ENCODE measurements at regions not wholly inside any gene's neighbourhood (a gene's known extent, or its start where the extent isn't known, plus 50 kb on each side); places are given as distances from the start of the nearest gene placed in this dataset.

DNA sequence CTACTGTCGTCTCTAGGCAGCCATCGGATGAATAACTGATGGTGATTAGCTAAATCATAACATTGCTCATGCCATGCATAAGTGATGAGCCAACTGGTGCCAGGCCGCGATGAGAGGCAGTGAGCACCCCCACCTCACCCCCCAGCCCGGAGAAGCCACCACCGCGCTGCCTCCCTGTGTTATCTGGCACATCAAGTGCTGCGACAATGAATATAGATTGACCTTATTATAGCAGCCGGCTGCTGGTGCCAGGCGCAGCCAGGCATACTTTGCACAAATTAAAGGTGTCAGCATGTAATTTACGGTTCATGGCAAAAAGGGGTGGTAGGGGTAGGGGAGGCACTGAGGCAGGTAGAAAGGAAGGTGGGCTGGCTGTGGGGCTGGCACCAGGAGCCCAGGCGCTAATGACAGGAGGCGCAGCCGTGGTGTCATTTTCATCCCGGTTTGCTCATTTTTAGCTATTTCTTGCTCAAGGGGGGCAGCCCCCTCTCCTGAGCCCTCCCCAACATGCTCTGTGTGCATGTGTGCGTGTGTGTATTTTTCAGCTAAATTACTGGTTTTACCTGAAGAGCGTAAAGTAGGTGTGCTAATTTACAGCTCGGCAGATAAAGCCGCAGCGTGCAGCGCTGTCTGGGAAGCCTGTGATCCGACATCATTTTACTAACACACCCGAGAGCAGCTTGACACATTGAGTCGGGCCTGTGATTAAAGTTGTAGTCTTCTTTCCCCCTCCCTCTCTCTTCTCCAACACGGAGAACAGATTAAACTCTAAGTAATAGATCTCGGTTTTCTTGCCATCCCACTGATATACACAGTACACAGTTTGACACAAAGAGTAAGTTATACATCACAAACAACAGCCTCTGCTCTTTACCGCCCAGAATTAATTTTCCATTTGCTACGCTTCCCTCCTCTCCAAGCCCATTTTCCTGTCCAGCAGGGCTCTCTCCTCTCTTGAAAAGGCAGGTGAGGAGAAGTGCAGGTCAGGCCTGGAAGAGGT is 212.3 kb downstream of the RPLP1 start:
- no peaks in the 10 kb centered on the region for H3K27me3 ChIP-seq (ENCODE audit: insufficient read depth, low read length, poor library complexity)
- H3K27ac ChIP-seq (ENCODE audit: low read length), result no peak overlapping the region
- TF ChIP-seq EZH2 (IDR thresholded peaks at IDR 0.05; ENCODE audit: borderline replicate concordance, low read depth, low read length, severe bottlenecking), result no peak
- TF ChIP-seq, protein P1, sequence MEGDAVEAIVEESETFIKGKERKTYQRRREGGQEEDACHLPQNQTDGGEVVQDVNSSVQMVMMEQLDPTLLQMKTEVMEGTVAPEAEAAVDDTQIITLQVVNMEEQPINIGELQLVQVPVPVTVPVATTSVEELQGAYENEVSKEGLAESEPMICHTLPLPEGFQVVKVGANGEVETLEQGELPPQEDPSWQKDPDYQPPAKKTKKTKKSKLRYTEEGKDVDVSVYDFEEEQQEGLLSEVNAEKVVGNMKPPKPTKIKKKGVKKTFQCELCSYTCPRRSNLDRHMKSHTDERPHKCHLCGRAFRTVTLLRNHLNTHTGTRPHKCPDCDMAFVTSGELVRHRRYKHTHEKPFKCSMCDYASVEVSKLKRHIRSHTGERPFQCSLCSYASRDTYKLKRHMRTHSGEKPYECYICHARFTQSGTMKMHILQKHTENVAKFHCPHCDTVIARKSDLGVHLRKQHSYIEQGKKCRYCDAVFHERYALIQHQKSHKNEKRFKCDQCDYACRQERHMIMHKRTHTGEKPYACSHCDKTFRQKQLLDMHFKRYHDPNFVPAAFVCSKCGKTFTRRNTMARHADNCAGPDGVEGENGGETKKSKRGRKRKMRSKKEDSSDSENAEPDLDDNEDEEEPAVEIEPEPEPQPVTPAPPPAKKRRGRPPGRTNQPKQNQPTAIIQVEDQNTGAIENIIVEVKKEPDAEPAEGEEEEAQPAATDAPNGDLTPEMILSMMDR (IDR thresholded peaks at IDR 0.05; ENCODE audit: borderline replicate concordance, extremely low read depth, low read length, poor library complexity, severe bottlenecking), result no peak
- no peaks in the 10 kb centered on the region for H3K4me1 ChIP-seq (ENCODE audit: insufficient read depth, low read length)
- no peak overlapping the region for H2AFZ ChIP-seq (ENCODE audit: low read depth, low read length)
- H3K4me3 ChIP-seq (ENCODE audit: low read depth in 1 of 2, low read length in 2 of 2), result no peak overlapping the region
- no peak overlapping the region for H3K9ac ChIP-seq (ENCODE audit: low read depth, low read length)
- ATAC-seq (ENCODE audit: insufficient read depth, low read depth), result no peak
- no peaks in the 10 kb centered on the region for H3K79me2 ChIP-seq (ENCODE audit: insufficient read depth, low read length)
- peaks cover 6% of the 10 kb centered on the region for H4K20me1 ChIP-seq (ENCODE audit: insufficient read depth, low read length)
- no peaks in the 10 kb centered on the region for H3K36me3 ChIP-seq (ENCODE audit: insufficient read depth, low read length)
- no peaks in the 10 kb centered on the region for H3K9me3 ChIP-seq (ENCODE audit: insufficient read depth, low read length, severe bottlenecking)
- no peak for DNase-seq
- H3K4me2 ChIP-seq (ENCODE audit: insufficient read depth, low read length), result no peak overlapping the region

DNA sequence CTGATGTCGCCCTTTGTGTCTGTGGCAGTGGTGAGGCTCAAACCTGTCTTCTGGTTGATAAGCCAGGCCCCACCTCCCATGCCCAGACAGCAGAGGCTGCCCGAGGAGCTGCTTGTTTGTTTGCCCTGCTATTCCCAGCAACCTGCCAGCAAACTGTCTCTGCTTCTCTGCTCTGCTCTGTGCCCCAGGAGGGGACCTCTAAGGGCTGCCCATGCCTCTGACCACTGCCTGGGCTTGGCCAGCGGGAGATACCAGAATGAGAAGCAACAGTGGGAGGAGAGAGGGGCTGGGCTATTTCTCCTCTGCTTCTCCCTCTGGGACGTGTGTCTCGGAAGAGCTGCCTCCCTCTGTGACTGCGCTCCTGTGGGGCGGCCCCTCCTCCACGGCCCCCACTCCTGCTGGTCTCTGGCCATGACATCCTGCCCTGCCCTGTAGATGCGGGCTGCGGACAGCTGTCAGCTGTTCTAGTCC is 213.1 kb downstream of the RPLP1 start:
- Histone ChIP-seq H3K4me2 (ENCODE audit: insufficient read depth, low read length) (no peak overlapping the region), H3K36me3 (ENCODE audit: insufficient read depth, low read length) (no peaks in the 10 kb centered on the region), H3K79me2 (ENCODE audit: insufficient read depth, low read length) (no peaks in the 10 kb centered on the region), H3K4me3 (ENCODE audit: low read depth in 1 of 2, low read length in 2 of 2) (no peak overlapping the region), H3K4me1 (ENCODE audit: insufficient read depth, low read length) (no peaks in the 10 kb centered on the region), H3K27me3 (ENCODE audit: insufficient read depth, low read length, poor library complexity) (no peaks in the 10 kb centered on the region), H3K27ac (ENCODE audit: low read length) (no peak overlapping the region), H3K9me3 (ENCODE audit: insufficient read depth, low read length, severe bottlenecking) (no peaks in the 10 kb centered on the region), H4K20me1 (ENCODE audit: insufficient read depth, low read length) (peaks cover 6% of the 10 kb centered on the region), H2AFZ (ENCODE audit: low read depth, low read length) (no peak overlapping the region), H3K9ac (ENCODE audit: low read depth, low read length) (no peak overlapping the region)
- no peak for ATAC-seq (ENCODE audit: insufficient read depth, low read depth)
- TF ChIP-seq EZH2 (IDR thresholded peaks at IDR 0.05; ENCODE audit: borderline replicate concordance, low read depth, low read length, severe bottlenecking), result no peak
- TF ChIP-seq, protein P1 (IDR thresholded peaks at IDR 0.05; ENCODE audit: borderline replicate concordance, extremely low read depth, low read length, poor library complexity, severe bottlenecking), result no peak
- DNase-seq, result no peak

GRCh38 chr15:69666441-69666882 is 213.8 kb downstream of the RPLP1 start:
- Histone ChIP-seq H3K9me3 (ENCODE audit: insufficient read depth, low read length, severe bottlenecking) (no peaks in the 10 kb centered on the region), H3K36me3 (ENCODE audit: insufficient read depth, low read length) (no peaks in the 10 kb centered on the region), H3K27ac (ENCODE audit: low read length) (no peak overlapping the region), H3K79me2 (ENCODE audit: insufficient read depth, low read length) (no peaks in the 10 kb centered on the region), H2AFZ (ENCODE audit: low read depth, low read length) (no peak overlapping the region), H3K9ac (ENCODE audit: low read depth, low read length) (no peak overlapping the region), H4K20me1 (ENCODE audit: insufficient read depth, low read length) (peaks cover 6% of the 10 kb centered on the region), H3K27me3 (ENCODE audit: insufficient read depth, low read length, poor library complexity) (no peaks in the 10 kb centered on the region), H3K4me1 (ENCODE audit: insufficient read depth, low read length) (no peaks in the 10 kb centered on the region), H3K4me2 (ENCODE audit: insufficient read depth, low read length) (no peak overlapping the region), H3K4me3 (ENCODE audit: low read depth in 1 of 2, low read length in 2 of 2) (no peak overlapping the region)
- TF ChIP-seq EZH2 (IDR thresholded peaks at IDR 0.05; ENCODE audit: borderline replicate concordance, low read depth, low read length, severe bottlenecking), result no peak
- TF ChIP-seq, protein P1 (IDR thresholded peaks at IDR 0.05; ENCODE audit: borderline replicate concordance, extremely low read depth, low read length, poor library complexity, severe bottlenecking), result no peak
- ATAC-seq (ENCODE audit: insufficient read depth, low read depth) (no peak), DNase-seq (no peak)
